Omental fat pad (tissue), 3 donors: ENCODE measurements at regions not wholly inside any gene's neighbourhood (a gene's known extent, or its start where the extent isn't known, plus 50 kb on each side); places are given as distances from the start of the nearest gene placed in this dataset.
"Not testable (repeated sequence)": the region's sequence is repeated elsewhere in the genome, so short reads cannot be mapped to it uniquely, and the experiment has no call there.

Source experiments
- ATAC-seq: fragments of 150-250 bp; one replicate; pipeline ENCODE4 v1.9.1; 2016; ENCODE audit warnings: mild to moderate bottlenecking, moderate library complexity; ENCODE audit not compliant: low FRiP score
- DNase-seq: peaks from one replicate; pipeline ENCODE4 v3.0.0-alpha.2; 2019; ENCODE audit warnings: low spot score
- TF ChIP-seq, protein P1 (sequence below), 3 donors: fragments of 450-650 bp; IDR thresholded peaks; one replicate each; pipeline ENCODE4 v1.5.1; 2016 to 2017; ENCODE audit warnings: antibody characterized with exemption in 3 of 3, mild to moderate bottlenecking in 3 of 3, moderate library complexity in 2 of 3

GRCh38 chr10:34058845-34059614 is 724.6 kb upstream of the NRP1 start:
- no peak for ATAC-seq

DNA sequence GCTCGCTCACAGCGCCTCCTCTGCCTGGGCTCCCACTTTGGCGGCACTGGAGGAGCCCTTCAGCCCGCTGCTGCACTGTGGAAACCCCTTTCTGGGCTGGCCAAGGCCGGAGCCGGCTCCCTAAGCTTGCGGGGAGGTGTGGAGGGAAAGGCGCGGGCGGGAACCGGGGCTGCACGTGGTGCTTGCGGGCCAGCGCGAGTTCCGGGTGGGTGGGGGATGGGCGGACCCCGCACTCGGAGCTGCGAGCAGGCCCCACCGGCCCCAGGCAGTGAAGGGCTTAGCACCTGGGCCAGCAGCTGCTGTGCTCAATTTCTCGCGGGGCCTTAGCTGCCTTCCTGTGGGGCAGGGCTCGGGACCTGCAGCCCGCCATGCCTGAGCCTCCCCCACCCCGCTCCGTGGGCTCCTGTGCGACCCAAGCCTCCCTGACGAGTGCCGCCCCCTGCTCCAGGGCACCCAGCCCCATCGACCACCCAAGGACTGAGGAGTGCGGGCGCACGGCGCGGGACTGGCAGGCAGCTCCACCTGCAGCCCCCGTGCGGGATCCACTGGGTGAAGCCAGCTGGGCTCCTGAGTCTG is 721.0 kb upstream of the NRP1 start:
- not testable (repeated sequence) for ATAC-seq, DNase-seq

More at GRCh38 chr10:34058845-34059614, 724.6 kb upstream of the NRP1 start:
- no peak for DNase-seq
- TF ChIP-seq, protein P1, sequence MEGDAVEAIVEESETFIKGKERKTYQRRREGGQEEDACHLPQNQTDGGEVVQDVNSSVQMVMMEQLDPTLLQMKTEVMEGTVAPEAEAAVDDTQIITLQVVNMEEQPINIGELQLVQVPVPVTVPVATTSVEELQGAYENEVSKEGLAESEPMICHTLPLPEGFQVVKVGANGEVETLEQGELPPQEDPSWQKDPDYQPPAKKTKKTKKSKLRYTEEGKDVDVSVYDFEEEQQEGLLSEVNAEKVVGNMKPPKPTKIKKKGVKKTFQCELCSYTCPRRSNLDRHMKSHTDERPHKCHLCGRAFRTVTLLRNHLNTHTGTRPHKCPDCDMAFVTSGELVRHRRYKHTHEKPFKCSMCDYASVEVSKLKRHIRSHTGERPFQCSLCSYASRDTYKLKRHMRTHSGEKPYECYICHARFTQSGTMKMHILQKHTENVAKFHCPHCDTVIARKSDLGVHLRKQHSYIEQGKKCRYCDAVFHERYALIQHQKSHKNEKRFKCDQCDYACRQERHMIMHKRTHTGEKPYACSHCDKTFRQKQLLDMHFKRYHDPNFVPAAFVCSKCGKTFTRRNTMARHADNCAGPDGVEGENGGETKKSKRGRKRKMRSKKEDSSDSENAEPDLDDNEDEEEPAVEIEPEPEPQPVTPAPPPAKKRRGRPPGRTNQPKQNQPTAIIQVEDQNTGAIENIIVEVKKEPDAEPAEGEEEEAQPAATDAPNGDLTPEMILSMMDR (IDR thresholded peaks at IDR 0.05) = no peak

DNA sequence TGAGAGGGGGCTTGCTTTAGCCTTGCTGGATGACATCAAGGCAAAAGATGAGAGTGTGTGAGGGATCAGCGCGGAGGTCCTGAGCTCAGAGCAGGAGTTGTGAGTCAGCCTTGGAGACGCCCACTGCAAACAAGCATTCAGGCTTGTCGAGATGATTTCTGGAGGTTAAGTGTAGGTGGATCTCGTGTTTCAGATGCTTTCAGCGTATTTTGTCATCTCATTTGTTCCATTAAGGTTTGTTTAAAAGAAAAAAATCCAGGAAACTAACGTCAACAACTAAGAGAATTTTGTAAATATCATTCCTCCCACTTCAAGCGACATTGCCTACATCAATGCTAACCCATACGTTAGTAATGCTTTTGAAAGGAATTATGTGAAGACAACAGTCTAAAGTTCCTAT is 715.4 kb upstream of the NRP1 start:
- DNase-seq = no peak
- no peak for ATAC-seq
- TF ChIP-seq, protein P1 (IDR thresholded peaks at IDR 0.05) = no peak

DNA sequence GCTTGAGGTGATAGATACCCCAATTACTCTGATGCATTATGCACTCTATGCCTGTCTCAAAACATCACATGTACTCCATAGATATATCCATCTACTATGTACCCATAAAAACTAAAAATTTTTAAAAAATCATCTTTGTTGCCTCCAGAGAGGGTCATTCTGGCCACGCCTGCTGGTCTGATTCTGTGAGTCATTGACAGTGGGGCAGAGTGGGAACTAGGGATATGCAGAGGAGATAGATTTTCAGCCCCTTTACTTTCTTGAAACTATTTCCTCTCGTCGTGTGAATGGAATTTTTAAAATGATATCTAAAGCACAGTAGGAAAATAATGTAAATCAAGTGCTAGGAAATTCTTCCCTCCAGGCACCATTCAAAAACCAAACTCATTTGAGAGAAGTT is 715.0 kb upstream of the NRP1 start:
- TF ChIP-seq, protein P1 (IDR thresholded peaks at IDR 0.05) = no peak
- no peak for DNase-seq
- no peak for ATAC-seq

DNA sequence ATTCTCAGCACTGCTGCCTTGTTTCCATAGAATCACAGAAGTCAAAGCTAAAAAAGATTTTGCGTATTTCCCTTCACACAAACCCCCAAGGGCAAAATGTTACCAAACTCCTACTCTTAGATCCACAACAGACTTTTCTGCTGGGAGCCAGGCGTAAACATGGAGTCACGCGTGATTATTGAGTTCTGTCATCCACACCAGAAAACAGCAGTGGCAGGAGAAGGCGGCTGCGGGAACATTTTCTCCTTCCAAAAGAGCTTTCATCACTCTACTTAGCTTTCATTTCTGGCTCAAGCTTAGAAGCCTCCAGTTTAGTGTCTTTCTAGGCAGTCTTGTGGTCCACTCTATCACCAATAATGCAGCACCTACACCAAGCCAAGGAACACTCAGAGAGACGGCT is 712.9 kb upstream of the NRP1 start:
- DNase-seq (no peak), ATAC-seq (no peak)
- TF ChIP-seq, protein P1 (IDR thresholded peaks at IDR 0.05) = no peak

GRCh38 chr10:34046506-34047034 is 712.1 kb upstream of the NRP1 start:
- TF ChIP-seq, protein P1 (IDR thresholded peaks at IDR 0.05) = no peak

GRCh38 chr10:34045571-34046190 is 711.2 kb upstream of the NRP1 start:
- ATAC-seq (no peak), DNase-seq (no peak)
- TF ChIP-seq, protein P1 (IDR thresholded peaks at IDR 0.05) = no peak

More at GRCh38 chr10:34046506-34047034, 712.1 kb upstream of the NRP1 start:
- no peak for ATAC-seq
- no peak for DNase-seq
